AG04449 (cell line): ENCODE measurements at regions not wholly inside any gene's neighbourhood (a gene's known extent, or its start where the extent isn't known, plus 50 kb on each side); places are given as distances from the start of the nearest gene placed in this dataset.
A peak's percentile ranks its signal among the peaks of the same experiment; 100 is the strongest.

Experiments
- CTCF ChIA-PET: fragments of 350-600 bp; formaldehyde crosslinking; extraction: SDS; loops from one replicate; lab custom pipeline; 2021; ENCODE audit warnings: antibody characterized with exemption; lab: Yijun Ruan, JAX
- POLR2A ChIA-PET: fragments of 400-600, 350-600 bp; formaldehyde crosslinking; extraction: SDS; loops from one replicate; lab custom pipeline; 2020; ENCODE audit warnings: antibody characterized with exemption, inconsistent platforms; lab: Yijun Ruan, JAX
- DNase-seq: peaks from one replicate; pipeline ENCODE4 v3.0.0-alpha.2; 2010; ENCODE audit warnings: low read depth, low spot score
- H3K4me3 ChIP-seq: 2 replicates; pipeline ENCODE4 v1.5.1; 2011; ENCODE audit warnings: low read depth, mild to moderate bottlenecking, control low read depth, low read length
- TF ChIP-seq, protein P1 (sequence below): IDR thresholded peaks from one replicate; pipeline ENCODE4 v1.5.1; 2011; ENCODE audit warnings: mild to moderate bottlenecking, moderate library complexity, low read length, control low read depth, inconsistent platforms; ENCODE audit not compliant: insufficient read depth; ENCODE audit errors: missing control alignments

DNA sequence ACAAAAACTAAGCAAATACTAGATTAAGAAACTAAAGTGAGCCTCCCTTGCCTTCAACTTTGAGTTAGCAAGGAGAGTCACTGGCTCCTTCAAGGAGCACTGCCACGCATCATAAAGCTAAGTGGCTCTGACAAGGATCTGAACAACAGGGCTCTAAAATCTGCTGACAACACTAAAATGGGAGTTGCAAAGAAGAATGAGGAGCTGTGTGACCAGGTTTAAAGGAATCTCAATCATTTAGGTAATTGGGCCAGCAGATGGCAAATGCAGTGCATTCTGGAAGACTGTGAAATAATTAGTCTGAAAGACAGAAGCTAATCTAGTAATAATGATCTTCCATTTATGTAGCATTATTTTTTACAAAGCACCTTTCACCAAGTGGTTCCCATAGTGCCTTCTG, 297.0 kb upstream of the TAS2R1 start:
- TF ChIP-seq, protein P1, sequence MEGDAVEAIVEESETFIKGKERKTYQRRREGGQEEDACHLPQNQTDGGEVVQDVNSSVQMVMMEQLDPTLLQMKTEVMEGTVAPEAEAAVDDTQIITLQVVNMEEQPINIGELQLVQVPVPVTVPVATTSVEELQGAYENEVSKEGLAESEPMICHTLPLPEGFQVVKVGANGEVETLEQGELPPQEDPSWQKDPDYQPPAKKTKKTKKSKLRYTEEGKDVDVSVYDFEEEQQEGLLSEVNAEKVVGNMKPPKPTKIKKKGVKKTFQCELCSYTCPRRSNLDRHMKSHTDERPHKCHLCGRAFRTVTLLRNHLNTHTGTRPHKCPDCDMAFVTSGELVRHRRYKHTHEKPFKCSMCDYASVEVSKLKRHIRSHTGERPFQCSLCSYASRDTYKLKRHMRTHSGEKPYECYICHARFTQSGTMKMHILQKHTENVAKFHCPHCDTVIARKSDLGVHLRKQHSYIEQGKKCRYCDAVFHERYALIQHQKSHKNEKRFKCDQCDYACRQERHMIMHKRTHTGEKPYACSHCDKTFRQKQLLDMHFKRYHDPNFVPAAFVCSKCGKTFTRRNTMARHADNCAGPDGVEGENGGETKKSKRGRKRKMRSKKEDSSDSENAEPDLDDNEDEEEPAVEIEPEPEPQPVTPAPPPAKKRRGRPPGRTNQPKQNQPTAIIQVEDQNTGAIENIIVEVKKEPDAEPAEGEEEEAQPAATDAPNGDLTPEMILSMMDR: no peak
- ChIA-PET POLR2A (no interaction called here), CTCF (interaction anchor here (1.1 kb wide), 1 partner anchor 51 kb away, joined by 3 read pairs; no protein-coding TSS in a partner anchor)
- no peak for DNase-seq
- H3K4me3 ChIP-seq: no peak overlapping the region

DNA sequence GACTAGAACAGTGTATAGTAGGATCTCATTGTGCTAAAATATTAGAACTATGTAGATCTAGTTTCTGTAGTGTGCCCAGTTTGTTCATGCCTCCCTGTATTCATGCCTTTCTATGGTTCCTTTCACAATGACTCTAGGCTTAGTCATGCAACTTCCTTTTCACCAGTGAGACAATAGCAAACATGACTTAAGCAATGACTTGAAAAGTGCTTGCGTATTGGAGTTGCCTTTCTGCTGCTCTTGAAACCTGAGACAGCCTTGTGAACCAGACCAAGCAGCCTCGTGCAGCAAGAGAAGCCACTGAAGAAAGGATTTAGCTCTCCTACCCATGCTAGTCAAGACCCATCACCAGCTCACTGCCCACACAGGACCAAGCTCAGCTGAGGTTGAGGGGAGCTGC, 294.5 kb upstream of the TAS2R1 start:
- ChIA-PET POLR2A (no interaction called here), CTCF (no interaction called here)
- no peak overlapping the region for H3K4me3 ChIP-seq
- TF ChIP-seq, protein P1: no peak
- DNase-seq: peak; percentile 92

DNA sequence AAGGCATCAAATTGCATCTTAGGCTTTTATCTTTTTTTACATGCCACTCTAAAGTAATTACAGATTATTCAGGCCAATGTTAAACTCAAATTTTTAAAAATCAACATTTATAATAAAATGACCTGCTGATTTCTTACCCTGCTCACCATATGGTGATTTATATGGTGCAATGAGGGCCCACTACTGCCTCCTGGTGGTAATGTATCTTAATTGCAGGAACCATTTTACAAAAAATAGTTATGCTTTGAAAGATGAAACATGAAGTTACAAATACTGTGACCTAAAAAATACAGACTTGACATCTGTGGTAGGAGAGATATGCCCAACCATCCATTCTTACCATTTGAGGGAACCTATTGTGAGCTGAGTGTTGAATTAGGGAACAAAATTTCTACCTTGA, 292.6 kb upstream of the TAS2R1 start:
- H3K4me3 ChIP-seq: no peak overlapping the region
- POLR2A ChIA-PET: no interaction called here
- TF ChIP-seq, protein P1: no peak
- DNase-seq: no peak
- CTCF ChIA-PET: interaction anchor here (0.7 to 2.8 kb wide), 3 partner anchors 17 to 32 kb away, joined by 3 to 14 read pairs (median 5); no protein-coding TSS in a partner anchor

DNA sequence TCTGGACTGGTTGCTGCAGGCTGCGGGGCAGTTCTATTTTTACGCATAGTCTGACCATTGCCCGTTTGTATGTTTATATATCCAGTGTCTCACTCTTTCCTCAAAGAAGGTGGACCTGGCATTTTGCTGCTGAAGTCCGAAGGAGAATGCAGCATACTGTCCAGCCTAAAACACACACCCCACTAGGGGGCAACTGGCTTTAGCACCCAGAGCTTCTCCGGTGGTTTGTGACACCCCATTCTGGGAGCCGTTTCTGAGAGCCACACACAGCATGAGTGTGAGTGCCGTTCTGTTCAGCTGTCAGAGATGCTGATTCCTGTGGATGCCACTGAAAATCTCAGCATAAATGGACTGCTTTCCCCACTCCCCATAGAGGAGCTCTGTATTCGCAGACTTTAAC, 290.5 kb upstream of the TAS2R1 start:
- ChIA-PET CTCF (interaction anchor here (2.8 kb wide), 1 partner anchor 22 kb away, joined by 14 read pairs; no protein-coding TSS in a partner anchor), POLR2A (no interaction called here)
- DNase-seq: no peak
- TF ChIP-seq, protein P1: no peak
- H3K4me3 ChIP-seq: no peak overlapping the region

DNA sequence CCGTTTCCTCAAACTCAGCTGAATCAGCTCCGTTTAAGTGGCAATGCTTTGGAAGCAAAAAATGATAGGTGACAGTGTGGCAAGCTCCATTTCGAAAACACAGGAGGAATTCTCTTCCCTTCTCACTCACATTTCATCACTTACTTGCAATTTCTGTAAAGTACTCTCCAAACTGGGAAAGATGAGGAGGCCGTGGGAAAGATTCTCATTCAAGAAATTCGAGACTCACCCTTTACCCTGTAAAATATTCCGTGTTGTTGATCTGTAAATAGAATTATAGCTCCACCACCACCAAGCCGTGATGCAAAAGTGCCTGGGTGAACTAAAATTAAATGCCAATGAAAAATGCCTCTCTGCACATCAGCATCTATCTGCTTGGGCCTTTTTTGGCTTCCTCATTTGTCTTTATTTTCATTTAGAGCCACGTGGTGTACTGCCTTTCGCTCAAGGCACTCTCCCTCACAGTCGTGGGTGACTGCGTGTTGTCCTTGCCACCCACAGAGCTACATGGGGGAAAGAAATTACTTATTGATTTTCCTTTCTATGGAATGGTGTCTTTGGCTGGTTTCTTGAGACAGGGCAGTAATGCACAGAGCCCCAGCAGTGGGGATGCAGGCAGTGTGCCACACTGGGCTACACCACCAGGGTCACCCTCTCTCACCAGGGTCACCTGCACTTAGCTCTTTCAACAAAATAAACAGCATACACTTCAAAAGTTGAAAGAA, 289.3 kb upstream of the TAS2R1 start:
- CTCF ChIA-PET: interaction anchor here (1.3 kb wide), 1 partner anchor 48 kb away, joined by 4 read pairs; no protein-coding TSS in a partner anchor
- DNase-seq: no peak
- no peak overlapping the region for H3K4me3 ChIP-seq
- POLR2A ChIA-PET: no interaction called here
- TF ChIP-seq, protein P1: no peak

DNA sequence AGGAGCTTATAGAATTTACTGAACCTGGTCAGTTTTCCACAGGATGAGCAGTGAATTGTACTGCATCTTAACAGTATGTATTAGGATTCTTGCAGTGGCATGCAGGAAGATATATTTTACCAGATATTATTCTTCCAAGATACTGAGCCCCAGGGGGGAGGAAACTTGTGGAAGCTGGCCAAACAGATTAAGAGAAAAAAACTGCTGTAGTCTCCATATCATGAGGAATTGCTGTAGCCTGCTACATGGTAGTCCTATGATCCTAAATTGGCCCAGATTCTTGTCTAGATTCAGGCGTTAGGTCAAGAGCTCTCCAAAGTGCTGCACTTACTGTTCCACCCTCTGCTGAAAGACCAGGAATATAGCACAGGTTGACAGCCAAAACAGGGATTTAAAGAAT, 275.5 kb upstream of the TAS2R1 start:
- ChIA-PET POLR2A (no interaction called here), CTCF (interaction anchor here (2.0 kb wide), 1 partner anchor 17 kb away, joined by 5 read pairs; no protein-coding TSS in a partner anchor)
- no peak overlapping the region for H3K4me3 ChIP-seq
- no peak for DNase-seq
- TF ChIP-seq, protein P1: no peak
